H1 (cell line): ENCODE measurements at regions not wholly inside any gene's neighbourhood (a gene's known extent, or its start where the extent isn't known, plus 50 kb on each side); places are given as distances from the start of the nearest gene placed in this dataset.

Experiments used
- CTCF ChIA-PET: fragments of 300-600 bp; sonication (Branson Sonifier 250); formaldehyde crosslinking; loops from one replicate; lab custom pipeline; 2021; ENCODE audit not compliant: partially characterized antibody; lab: Charles Lee
- POLR2A ChIA-PET: fragments of 300-600 bp; sonication (Branson Sonifier 250); formaldehyde crosslinking; loops from one replicate; lab custom pipeline; 2021; ENCODE audit warnings: inconsistent platforms; ENCODE audit not compliant: partially characterized antibody; lab: Charles Lee
- DNase-seq, 2 experiments: peaks; one replicate each; pipeline versions ENCODE4 v3.0.0 to v3.0.0-alpha.2; 2010 to 2022; ENCODE audit warnings: low spot score in 2 of 2, low read depth in 1 of 2, mixed read lengths in 1 of 2
- FAIRE-seq: peaks from 2 replicates; lab custom pipeline; 2011; peaks lifted over from hg19 to GRCh38; lab: Jason Lieb, UNC
- H2AFZ ChIP-seq: 2 replicates; pipeline ENCODE4 v1.8.1; 2012; ENCODE audit warnings: low read length, inconsistent platforms
- H2AK5ac ChIP-seq: 2 replicates; pipeline ENCODE4 v1.6.1; 2013; ENCODE audit warnings: low read depth, low read length
- H2BK120ac ChIP-seq: replicated peaks from 2 replicates; pipeline ENCODE3; 2013; ENCODE audit warnings: low read depth, low read length, inconsistent platforms
- H2BK12ac ChIP-seq: 2 replicates; pipeline ENCODE4 v1.6.1; 2013; ENCODE audit warnings: low read depth, low read length
- H2BK15ac ChIP-seq: 2 replicates; pipeline ENCODE4 v1.6.1; 2013; ENCODE audit warnings: low read length
- H2BK20ac ChIP-seq: 2 replicates; pipeline ENCODE4 v1.6.1; 2013; ENCODE audit warnings: low read length
- H2BK5ac ChIP-seq: 2 replicates; pipeline ENCODE4 v1.6.1; 2013; ENCODE audit warnings: low read depth, low read length
- H3K14ac ChIP-seq: 2 replicates; pipeline ENCODE4 v1.6.1; 2013; ENCODE audit warnings: inconsistent platforms; ENCODE audit not compliant: insufficient read length
- H3K18ac ChIP-seq: 2 replicates; pipeline ENCODE4 v1.6.1; 2013; ENCODE audit warnings: low read length; ENCODE audit errors: extremely low read depth
- H3K23ac ChIP-seq: 2 replicates; pipeline ENCODE4 v1.6.1; 2013; ENCODE audit warnings: inconsistent platforms; ENCODE audit not compliant: insufficient read length
- H3K23me2 ChIP-seq: 2 replicates; pipeline ENCODE4 v1.6.1; 2013; ENCODE audit warnings: low read depth, low read length
- H3K27ac ChIP-seq: 2 replicates; pipeline ENCODE4 v1.6.1; 2011; ENCODE audit warnings: low read depth, low read length, inconsistent platforms
- H3K27me3 ChIP-seq, 4 experiments: replicated peaks in 1 of 4; 1 replicate in 1 of 4; 2 replicates in 3 of 4; pipeline versions ENCODE4 v1.6.1 to v1.8.1; 2011 to 2013; ENCODE audit warnings: low read length in 3 of 4, mild to moderate bottlenecking in 3 of 4, inconsistent platforms in 2 of 4, mixed read lengths in 2 of 4, moderate library complexity in 1 of 4; ENCODE audit not compliant: control insufficient read depth in 3 of 4, insufficient read depth in 3 of 4; ENCODE audit errors: extremely low read depth in 1 of 4
- H3K36me3 ChIP-seq, 4 experiments: 2 replicates each; pipeline versions ENCODE4 v1.6.1 to v1.8.1; 2011 to 2013; ENCODE audit warnings: mild to moderate bottlenecking in 4 of 4, low read length in 3 of 4, moderate library complexity in 2 of 4, control low read depth in 1 of 4, inconsistent platforms in 1 of 4; ENCODE audit not compliant: insufficient read depth in 4 of 4, control insufficient read depth in 2 of 4
- H3K4ac ChIP-seq: replicated peaks from 2 replicates; pipeline ENCODE3; 2013; ENCODE audit warnings: low read length, low read depth, mixed read lengths, inconsistent platforms; ENCODE audit not compliant: insufficient read length
- H3K4me1 ChIP-seq, 4 experiments: replicated peaks in 1 of 4; 1 replicate in 1 of 4; 2 replicates in 3 of 4; pipeline versions ENCODE4 v1.6.1 to v1.8.1; 2011 to 2013; ENCODE audit warnings: low read length in 3 of 4, inconsistent platforms in 2 of 4, mixed read lengths in 1 of 4; ENCODE audit not compliant: insufficient read depth in 4 of 4, control insufficient read depth in 3 of 4
- H3K4me2 ChIP-seq, 2 experiments: 2 replicates each; pipeline versions ENCODE4 v1.6.1 to v1.8.1; 2011 to 2013; ENCODE audit warnings: low read depth in 2 of 2, low read length in 2 of 2, control low read depth in 1 of 2, inconsistent platforms in 1 of 2, mild to moderate bottlenecking in 1 of 2; ENCODE audit not compliant: insufficient read depth in 1 of 2
- H3K4me3 ChIP-seq, 4 experiments: fragments of 200-600, 300-600 bp in 1 of 4; sonication (generic), shearing (Covaris generic), sonication (Bioruptor Twin) in 1 of 4; 2 replicates each; pipeline versions ENCODE4 v1.5.1 to v1.8.1; 2011 to 2016; ENCODE audit warnings: low read length in 4 of 4, low read depth in 3 of 4, control low read depth in 2 of 4, inconsistent platforms in 2 of 4, mild to moderate bottlenecking in 2 of 4, mixed read lengths in 1 of 4, moderate library complexity in 1 of 4; ENCODE audit not compliant: insufficient read depth in 2 of 4; ENCODE audit errors: extremely low read depth in 1 of 4
- H3K56ac ChIP-seq: replicated peaks from 2 replicates; pipeline ENCODE3; 2013; ENCODE audit warnings: low read depth, mild to moderate bottlenecking, mixed read lengths, low read length, inconsistent platforms; ENCODE audit not compliant: insufficient read length
- H3K79me1 ChIP-seq: 2 replicates; pipeline ENCODE4 v1.6.1; 2013; ENCODE audit warnings: low read depth, low read length, control low read depth
- H3K79me2 ChIP-seq, 2 experiments: 2 replicates each; pipeline versions ENCODE4 v1.6.1 to v1.8.1; 2012 to 2013; ENCODE audit warnings: low read length in 2 of 2, mild to moderate bottlenecking in 2 of 2, inconsistent platforms in 1 of 2; ENCODE audit not compliant: insufficient read depth in 2 of 2, control insufficient read depth in 1 of 2
- H3K9ac ChIP-seq, 4 experiments: replicated peaks in 1 of 4; 1 replicate in 1 of 4; 2 replicates in 3 of 4; pipeline versions ENCODE4 v1.6.1 to v1.8.1; 2011 to 2013; ENCODE audit warnings: low read depth in 3 of 4, low read length in 3 of 4, control low read depth in 2 of 4, mild to moderate bottlenecking in 2 of 4, moderate library complexity in 2 of 4, inconsistent platforms in 1 of 4; ENCODE audit errors: extremely low read depth in 1 of 4
- H3K9me3 ChIP-seq, 2 experiments: 2 replicates each; pipeline versions ENCODE4 v1.6.1 to v1.8.1; 2012 to 2013; ENCODE audit warnings: mild to moderate bottlenecking in 2 of 2, moderate library complexity in 2 of 2, control low read depth in 1 of 2, inconsistent platforms in 1 of 2, low read depth in 1 of 2, low read length in 1 of 2, mixed read lengths in 1 of 2; ENCODE audit not compliant: insufficient read depth in 2 of 2
- H4K20me1 ChIP-seq, 2 experiments: replicated peaks in 1 of 2; 2 replicates each; pipeline versions ENCODE3 to v1.8.1; 2011 to 2013; ENCODE audit warnings: inconsistent platforms in 2 of 2, low read length in 2 of 2, mild to moderate bottlenecking in 1 of 2; ENCODE audit not compliant: insufficient read depth in 2 of 2, control insufficient read depth in 1 of 2
- H4K5ac ChIP-seq: 2 replicates; pipeline ENCODE4 v1.6.1; 2013; ENCODE audit warnings: low read length, low read depth, mixed read lengths, inconsistent platforms; ENCODE audit not compliant: insufficient read length
- H4K8ac ChIP-seq: 2 replicates; pipeline ENCODE4 v1.8.0; 2013; ENCODE audit warnings: mild to moderate bottlenecking, moderate library complexity, low read length, inconsistent platforms; ENCODE audit not compliant: insufficient read depth; ENCODE audit errors: extremely low read depth
- H4K91ac ChIP-seq: replicated peaks from 2 replicates; pipeline ENCODE3; 2013; ENCODE audit warnings: low read length, mixed read lengths, inconsistent platforms; ENCODE audit not compliant: insufficient read length
- CTBP2 ChIP-seq: IDR thresholded peaks from 2 replicates; pipeline ENCODE4 v1.7.0; 2011; ENCODE audit warnings: borderline replicate concordance, mild to moderate bottlenecking, moderate library complexity, mixed read lengths, low read length; ENCODE audit not compliant: insufficient read depth, insufficient read length
- MAFK ChIP-seq: IDR thresholded peaks from 2 replicates; pipeline ENCODE4 v1.6.1; 2012; ENCODE audit warnings: low read depth, mild to moderate bottlenecking, improper control_type of control experiment, low read length
- POLR2AphosphoS5 ChIP-seq: IDR thresholded peaks from 2 replicates; pipeline ENCODE4 v1.6.1; 2011; ENCODE audit warnings: low read depth, low read length
- WGBS, 2 experiments: shearing (Covaris generic) in 1 of 2; methylation state at CpG; one replicate each; pipeline versions ENCODE4 v1.1.6 to v1.1.7; 2013 to 2015; ENCODE audit warnings: low lambda C conversion rate in 2 of 2, mixed read lengths in 2 of 2, inconsistent platforms in 1 of 2, low coverage in 1 of 2, missing lambda C conversion rate in 1 of 2; ENCODE audit not compliant: insufficient replicate concordance in 2 of 2, insufficient coverage in 1 of 2, insufficient read length in 1 of 2; ENCODE audit errors: extremely low coverage in 1 of 2, missing lambda C conversion rate in 1 of 2; 5-methylcytosine and 5-hydroxymethylcytosine counted together

- CTCF ChIA-PET, result interaction anchor here (0.6 to 1.7 kb wide), 5 partner anchors 13 to 883 kb away, joined by 3 to 4 read pairs (median 3); no protein-coding TSS in a partner anchor
Measured at GRCh38 chr22:49666146-49666809, 161.4 kb downstream of the BRD1 start.

More at GRCh38 chr22:49666146-49666809, 161.4 kb downstream of the BRD1 start:
- Histone ChIP-seq H3K4me1 (peaks cover 0 to 12% (median 3%) of the 10 kb centered on the region in 4 experiments; a peak in 6 of 7 replicates), H3K27me3 (peaks cover 15 to 32% (median 23%) of the 10 kb centered on the region in 4 experiments), H2BK120ac (no peak overlapping the region), H4K8ac (no peak overlapping the region; the same call in 1 of the 2 replicates), H3K23me2 (peaks cover 9% of the 10 kb centered on the region; the same call in 1 of the 2 replicates), H3K9me3 (peaks cover 0 to 6% of the 10 kb centered on the region in 2 experiments; a peak in 3 of 4 replicates), H3K23ac (no peak overlapping the region), H3K56ac (no peak overlapping the region), H3K9ac (no peak overlapping the region; a peak in 1 of 7 replicates), H3K4ac (no peak overlapping the region), H3K4me2 (no peak overlapping the region), H3K4me3 (no peak overlapping the region), H2BK20ac (no peak overlapping the region), H2AFZ (no peak overlapping the region), H3K14ac (no peak overlapping the region), H4K20me1 (peaks cover 0 to 1% of the 10 kb centered on the region in 2 experiments), H3K18ac (no peak overlapping the region), H3K79me2 (no peaks in the 10 kb centered on the region), H2BK12ac (no peak overlapping the region), H4K91ac (no peak overlapping the region), H3K27ac (no peak overlapping the region), H3K36me3 (no peaks in the 10 kb centered on the region), H3K79me1 (no peaks in the 10 kb centered on the region), H2AK5ac (no peak overlapping the region), H2BK5ac (no peak overlapping the region), H4K5ac (no peak overlapping the region), H2BK15ac (no peak overlapping the region)
- POLR2A ChIA-PET, result no interaction called here
- DNase-seq (peak in 1 of 2 experiments; percentile 30), FAIRE-seq (no peak)
- 80% methylated on average over 11 of the region's 11 CpGs; no CpG with 5 or more reads in 1 of the 2 experiments for WGBS, 2 experiments
- TF ChIP-seq CTBP2 (no peak), MAFK (no peak), POLR2AphosphoS5 (no peak)
